ENCODE measurements at regions not wholly inside any gene's neighbourhood (a gene's known extent, or its start where the extent isn't known, plus 50 kb on each side); places are given as distances from the start of the nearest gene placed in this dataset.

GRCh38 chr3:76129441-76129840, 344.1 kb upstream of the ZNF717 start:
- Histone ChIP-seq H3K4me1 (no peaks in the 10 kb centered on the region), H3K27ac (replicated peaks in 1 of 4) (no peak overlapping the region), H3K27me3 (no peaks in the 10 kb centered on the region), H3K4me3 (no peak overlapping the region), H3K36me3 (no peaks in the 10 kb centered on the region), H3K9me3 (no peaks in the 10 kb centered on the region)
- TF ChIP-seq POLR2AphosphoS5 (IDR thresholded peaks at IDR 0.05) (no peak), POLR2A (IDR thresholded peaks at IDR 0.05; ENCODE audit: low read depth) (no peak), EP300 (IDR thresholded peaks at IDR 0.05) (no peak), CTCF (IDR thresholded peaks at IDR 0.05) (no peak)
- no peak for DNase-seq (ENCODE audit: extremely low spot score)
- intact Hi-C loops (cut with DNase I), result no loop called here
- WGBS, result 70% methylated on average over 3 of the region's 3 CpGs

GRCh38 chr3:76131396-76132153, 346.2 kb upstream of the ZNF717 start:
- Histone ChIP-seq H3K27me3 (no peaks in the 10 kb centered on the region), H3K4me1 (no peaks in the 10 kb centered on the region), H3K9me3 (no peaks in the 10 kb centered on the region), H3K36me3 (no peaks in the 10 kb centered on the region), H3K4me3 (no peak overlapping the region), H3K27ac (replicated peaks in 1 of 4) (no peak overlapping the region)
- WGBS, result 63% methylated on average over 7 of the region's 7 CpGs
- TF ChIP-seq EP300 (IDR thresholded peaks at IDR 0.05) (no peak), POLR2A (IDR thresholded peaks at IDR 0.05; ENCODE audit: low read depth) (no peak)
- intact Hi-C loops (cut with DNase I), result no loop called here
- no peak for DNase-seq (ENCODE audit: extremely low spot score)

- no peaks in the 10 kb centered on the region for H3K27me3 ChIP-seq
- no peaks in the 10 kb centered on the region for H3K36me3 ChIP-seq
- intact Hi-C loops (cut with DNase I), result no loop called here
- 67% methylated on average over 3 of the region's 3 CpGs for WGBS
- DNase-seq (ENCODE audit: extremely low spot score), result no peak
- TF ChIP-seq POLR2AphosphoS5 (IDR thresholded peaks at IDR 0.05), result no peak
- TF ChIP-seq CTCF (IDR thresholded peaks at IDR 0.05), result no peak
- no peak for TF ChIP-seq POLR2A (IDR thresholded peaks at IDR 0.05; ENCODE audit: low read depth)
- no peak for TF ChIP-seq EP300 (IDR thresholded peaks at IDR 0.05)
- H3K9me3 ChIP-seq, result no peaks in the 10 kb centered on the region
- H3K4me1 ChIP-seq, result no peaks in the 10 kb centered on the region
- H3K27ac ChIP-seq (replicated peaks in 1 of 4), result no peak overlapping the region
- H3K4me3 ChIP-seq, result no peak overlapping the region
Measured at GRCh38 chr3:76132154-76132470, 346.8 kb upstream of the ZNF717 start.

- TF ChIP-seq POLR2A (IDR thresholded peaks at IDR 0.05; ENCODE audit: low read depth) (no peak), POLR2AphosphoS5 (IDR thresholded peaks at IDR 0.05) (no peak), EP300 (IDR thresholded peaks at IDR 0.05) (no peak), CTCF (IDR thresholded peaks at IDR 0.05) (no peak)
- Histone ChIP-seq H3K9me3 (no peaks in the 10 kb centered on the region), H3K27me3 (no peaks in the 10 kb centered on the region)
Measured at GRCh38 chr3:76134166-76134565, 348.8 kb upstream of the ZNF717 start.

GRCh38 chr3:76138921-76139320, 353.6 kb upstream of the ZNF717 start:
- no peak for DNase-seq (ENCODE audit: extremely low spot score)
- WGBS, result 56% methylated on average over 2 of the region's 2 CpGs
- Histone ChIP-seq H3K27ac (replicated peaks in 1 of 4) (no peak overlapping the region), H3K36me3 (no peaks in the 10 kb centered on the region), H3K4me3 (no peak overlapping the region), H3K9me3 (no peaks in the 10 kb centered on the region), H3K4me1 (no peaks in the 10 kb centered on the region), H3K27me3 (no peaks in the 10 kb centered on the region)
- intact Hi-C loops (cut with DNase I), result no loop called here
- no peak for TF ChIP-seq EP300 (IDR thresholded peaks at IDR 0.05)
- TF ChIP-seq POLR2A (IDR thresholded peaks at IDR 0.05; ENCODE audit: low read depth), result no peak
- TF ChIP-seq CTCF (IDR thresholded peaks at IDR 0.05), result no peak
- TF ChIP-seq POLR2AphosphoS5 (IDR thresholded peaks at IDR 0.05), result no peak

More at GRCh38 chr3:76134166-76134565, 348.8 kb upstream of the ZNF717 start:
- H3K4me1 ChIP-seq, result no peaks in the 10 kb centered on the region
- intact Hi-C loops (cut with DNase I), result no loop called here
- DNase-seq (ENCODE audit: extremely low spot score), result no peak
- no peak overlapping the region for H3K27ac ChIP-seq (replicated peaks in 1 of 4)
- no peaks in the 10 kb centered on the region for H3K36me3 ChIP-seq
- 78% methylated on average over 6 of the region's 6 CpGs for WGBS
- no peak overlapping the region for H3K4me3 ChIP-seq

All from esophagus muscularis mucosa (tissue), 4 donors.